ENCODE measurements at regions not wholly inside any gene's neighbourhood (a gene's known extent, or its start where the extent isn't known, plus 50 kb on each side); places are given as distances from the start of the nearest gene placed in this dataset.

DNA sequence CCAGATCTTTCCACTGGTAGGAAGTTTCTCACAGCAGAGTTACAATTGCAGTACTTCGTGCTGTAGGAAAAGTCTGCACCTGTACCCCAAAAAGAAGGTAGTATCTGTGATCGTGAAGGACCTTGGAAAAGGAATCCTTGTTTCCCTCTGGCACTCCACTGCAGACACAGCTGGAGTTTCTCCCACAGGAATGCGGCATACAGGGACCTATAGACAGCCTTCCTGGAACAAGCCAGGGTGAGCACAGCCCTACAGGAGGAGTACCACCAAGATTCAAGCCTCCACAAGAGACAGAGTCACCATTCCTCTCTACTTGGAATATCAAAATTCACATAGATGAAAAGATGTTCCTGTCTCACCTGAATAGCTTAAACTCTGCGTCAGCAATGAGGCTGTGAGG is 372.4 kb downstream of the CMPK2 start:
- no peak overlapping the region for H3K4me3 ChIP-seq (ENCODE audit: low read length)
- TF ChIP-seq, protein P1, sequence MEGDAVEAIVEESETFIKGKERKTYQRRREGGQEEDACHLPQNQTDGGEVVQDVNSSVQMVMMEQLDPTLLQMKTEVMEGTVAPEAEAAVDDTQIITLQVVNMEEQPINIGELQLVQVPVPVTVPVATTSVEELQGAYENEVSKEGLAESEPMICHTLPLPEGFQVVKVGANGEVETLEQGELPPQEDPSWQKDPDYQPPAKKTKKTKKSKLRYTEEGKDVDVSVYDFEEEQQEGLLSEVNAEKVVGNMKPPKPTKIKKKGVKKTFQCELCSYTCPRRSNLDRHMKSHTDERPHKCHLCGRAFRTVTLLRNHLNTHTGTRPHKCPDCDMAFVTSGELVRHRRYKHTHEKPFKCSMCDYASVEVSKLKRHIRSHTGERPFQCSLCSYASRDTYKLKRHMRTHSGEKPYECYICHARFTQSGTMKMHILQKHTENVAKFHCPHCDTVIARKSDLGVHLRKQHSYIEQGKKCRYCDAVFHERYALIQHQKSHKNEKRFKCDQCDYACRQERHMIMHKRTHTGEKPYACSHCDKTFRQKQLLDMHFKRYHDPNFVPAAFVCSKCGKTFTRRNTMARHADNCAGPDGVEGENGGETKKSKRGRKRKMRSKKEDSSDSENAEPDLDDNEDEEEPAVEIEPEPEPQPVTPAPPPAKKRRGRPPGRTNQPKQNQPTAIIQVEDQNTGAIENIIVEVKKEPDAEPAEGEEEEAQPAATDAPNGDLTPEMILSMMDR (IDR thresholded peaks at IDR 0.05; ENCODE audit: insufficient read depth, low read depth, low read length, missing control alignments): no peak
- no peak for DNase-seq (ENCODE audit: low read depth)

DNA sequence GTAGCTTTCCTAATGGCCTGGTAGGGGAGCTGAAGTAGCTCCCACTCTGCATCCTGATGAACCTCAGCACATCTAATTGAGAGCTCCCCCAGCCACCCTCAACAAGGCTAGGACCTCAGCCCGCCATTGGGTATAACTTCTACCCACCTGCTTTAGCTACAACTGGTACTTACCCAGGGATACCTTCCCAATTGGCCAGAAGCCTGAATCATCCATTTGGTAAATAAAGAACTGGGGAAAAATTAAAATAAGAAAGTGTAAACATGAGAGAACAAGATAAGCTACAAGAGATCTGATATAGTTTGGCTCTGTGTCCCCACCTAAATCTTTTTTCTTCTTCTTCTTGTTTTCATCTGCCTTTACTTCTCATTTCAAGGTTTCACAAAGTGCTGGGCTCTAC is 372.0 kb downstream of the CMPK2 start:
- no peak for DNase-seq (ENCODE audit: low read depth)
- TF ChIP-seq, protein P1 (IDR thresholded peaks at IDR 0.05; ENCODE audit: insufficient read depth, low read depth, low read length, missing control alignments): no peak
- no peak overlapping the region for H3K4me3 ChIP-seq (ENCODE audit: low read length)

DNA sequence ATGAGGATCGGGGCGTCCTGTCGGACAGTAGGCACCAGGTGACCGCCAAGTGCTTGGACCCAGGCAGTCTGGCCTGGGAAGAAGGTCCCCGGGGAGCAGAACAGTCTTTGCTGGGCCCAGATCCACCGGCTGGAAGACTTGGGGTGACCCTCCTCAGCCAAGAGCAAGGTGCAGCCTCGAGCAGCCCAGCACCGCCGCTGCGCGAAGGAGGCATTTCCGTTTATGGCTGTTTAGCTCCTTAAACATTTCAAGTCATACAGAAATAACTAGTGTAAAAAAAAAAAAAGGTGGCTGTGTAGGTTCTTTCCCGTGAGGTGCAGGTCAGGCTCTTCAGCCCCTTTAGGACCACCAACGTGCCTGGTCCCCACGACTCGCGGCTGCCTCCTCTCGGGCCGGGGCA is 370.2 kb downstream of the CMPK2 start:
- H3K4me3 ChIP-seq (ENCODE audit: low read length): no peak overlapping the region
- TF ChIP-seq, protein P1 (IDR thresholded peaks at IDR 0.05; ENCODE audit: insufficient read depth, low read depth, low read length, missing control alignments): no peak
- no peak for DNase-seq (ENCODE audit: low read depth)

DNA sequence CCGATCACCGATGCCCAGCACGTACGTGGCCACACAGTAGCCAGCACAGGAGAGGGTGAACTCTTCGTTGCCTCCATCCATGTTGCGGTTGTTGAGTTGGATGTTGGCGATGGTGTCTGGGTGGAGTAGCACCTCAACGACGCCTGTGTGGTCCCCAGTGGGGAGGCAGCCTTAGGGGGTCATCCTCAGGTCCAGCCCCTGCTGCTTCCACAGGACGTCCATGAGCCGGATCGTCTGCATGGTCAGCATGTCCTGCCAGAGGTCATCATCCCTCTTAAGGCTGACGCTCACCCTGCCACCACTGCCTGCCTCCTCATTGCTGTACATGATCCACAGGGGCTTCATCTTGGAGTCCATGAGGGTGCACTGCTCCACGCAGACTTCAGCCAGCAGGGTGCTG is 369.3 kb downstream of the CMPK2 start:
- no peak for DNase-seq (ENCODE audit: low read depth)
- TF ChIP-seq, protein P1 (IDR thresholded peaks at IDR 0.05; ENCODE audit: insufficient read depth, low read depth, low read length, missing control alignments): no peak
- no peak overlapping the region for H3K4me3 ChIP-seq (ENCODE audit: low read length)

DNA sequence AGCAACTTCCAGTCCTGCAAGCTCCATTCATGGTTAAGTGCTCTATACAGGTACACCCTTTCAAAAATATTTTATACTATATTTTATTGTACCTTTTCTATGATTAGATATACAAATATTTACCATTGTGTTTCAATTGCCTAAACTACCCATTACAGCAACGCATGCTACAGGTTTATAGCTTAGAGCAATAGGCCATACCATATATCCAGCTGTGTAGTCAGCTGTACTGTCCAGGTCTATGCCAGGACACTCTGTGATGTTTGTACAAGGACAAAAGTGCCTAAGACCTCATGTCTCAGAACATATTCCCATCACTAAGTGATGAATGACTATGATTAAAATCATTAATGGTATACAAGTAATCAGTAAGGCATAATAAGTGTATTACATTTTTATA is 368.7 kb downstream of the CMPK2 start:
- TF ChIP-seq, protein P1 (IDR thresholded peaks at IDR 0.05; ENCODE audit: insufficient read depth, low read depth, low read length, missing control alignments): no peak
- no peak for DNase-seq (ENCODE audit: low read depth)
- no peak overlapping the region for H3K4me3 ChIP-seq (ENCODE audit: low read length)

DNA sequence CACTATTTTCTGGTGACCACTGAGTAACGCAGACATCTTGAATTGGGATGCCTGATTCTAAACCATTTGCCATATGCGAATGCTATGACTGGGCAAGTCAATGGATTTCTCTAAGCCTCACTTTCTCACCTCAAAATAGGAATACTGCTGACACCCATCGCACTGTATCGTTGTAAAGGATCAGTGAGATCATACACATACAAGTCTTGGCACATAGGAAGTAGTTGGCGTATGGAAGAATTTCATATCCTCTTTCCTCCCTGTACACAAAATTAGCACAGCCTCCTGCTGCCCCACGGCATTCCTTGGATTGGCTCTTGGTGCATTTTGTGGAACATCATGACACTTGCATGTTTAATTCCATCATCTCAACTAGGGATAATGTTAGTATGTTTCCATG is 366.9 kb downstream of the CMPK2 start:
- TF ChIP-seq, protein P1 (IDR thresholded peaks at IDR 0.05; ENCODE audit: insufficient read depth, low read depth, low read length, missing control alignments): no peak
- no peak for DNase-seq (ENCODE audit: low read depth)
- no peak overlapping the region for H3K4me3 ChIP-seq (ENCODE audit: low read length)

DNA sequence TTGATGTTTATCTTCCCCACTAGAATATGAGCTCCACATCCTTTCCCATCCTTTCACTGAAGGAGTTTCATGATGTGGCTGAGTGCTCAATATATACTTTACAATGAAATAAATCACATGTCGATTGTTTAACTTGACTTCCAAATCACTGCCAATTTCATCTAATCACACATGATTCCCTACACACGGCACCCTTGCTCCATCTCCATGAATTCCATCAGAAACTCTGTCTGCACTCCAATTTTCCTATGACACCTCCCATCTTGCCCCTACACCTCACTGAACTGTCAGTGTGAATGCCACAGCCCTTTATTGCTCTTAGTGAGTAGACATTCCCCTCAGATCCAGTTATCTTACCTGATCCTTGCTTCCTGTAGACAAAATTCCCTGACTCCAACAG is 366.0 kb downstream of the CMPK2 start:
- TF ChIP-seq, protein P1 (IDR thresholded peaks at IDR 0.05; ENCODE audit: insufficient read depth, low read depth, low read length, missing control alignments): no peak
- no peak for DNase-seq (ENCODE audit: low read depth)
- no peak overlapping the region for H3K4me3 ChIP-seq (ENCODE audit: low read length)
